HFF-Myc (cell line): ENCODE measurements at regions not wholly inside any gene's neighbourhood (a gene's known extent, or its start where the extent isn't known, plus 50 kb on each side); places are given as distances from the start of the nearest gene placed in this dataset.

Experiments
- DNase-seq: peaks from one replicate; pipeline ENCODE4 v3.0.0-alpha.2; 2011; ENCODE audit warnings: low read depth; ENCODE audit errors: extremely low read depth
- H3K4me3 ChIP-seq: replicated peaks from 2 replicates; pipeline ENCODE4 v1.5.1; 2011; ENCODE audit warnings: low read depth, mild to moderate bottlenecking, control low read depth, low read length
- CTCF ChIP-seq: IDR thresholded peaks from 2 replicates; pipeline ENCODE4 v1.5.1; 2012; ENCODE audit warnings: mild to moderate bottlenecking, low read depth, low read length, control low read depth; ENCODE audit errors: missing control alignments

GRCh38 chr2:195031411-195031810 is 625.6 kb upstream of the SLC39A10 start:
- DNase-seq = no peak

GRCh38 chr2:195029804-195030654 is 627.0 kb upstream of the SLC39A10 start:
- no peak overlapping the region for H3K4me3 ChIP-seq
- TF ChIP-seq CTCF = no peak
- no peak for DNase-seq

More at GRCh38 chr2:195031411-195031810, 625.6 kb upstream of the SLC39A10 start:
- no peak for TF ChIP-seq CTCF
- H3K4me3 ChIP-seq = no peak overlapping the region

GRCh38 chr2:195027947-195028346 is 629.1 kb upstream of the SLC39A10 start:
- TF ChIP-seq CTCF = no peak
- no peak overlapping the region for H3K4me3 ChIP-seq
- DNase-seq = no peak

- no peak for TF ChIP-seq CTCF
- H3K4me3 ChIP-seq = no peak overlapping the region
- DNase-seq = no peak
Observed at GRCh38 chr2:195026261-195026660, 630.8 kb upstream of the SLC39A10 start.

GRCh38 chr2:195022508-195022830 is 634.6 kb upstream of the SLC39A10 start:
- DNase-seq = no peak
- H3K4me3 ChIP-seq = no peak overlapping the region
- TF ChIP-seq CTCF = no peak

GRCh38 chr2:195021711-195022507 is 635.1 kb upstream of the SLC39A10 start:
- no peak overlapping the region for H3K4me3 ChIP-seq
- DNase-seq = no peak
- no peak for TF ChIP-seq CTCF
